Esophagus muscularis mucosa (tissue), 4 donors: ENCODE measurements at regions not wholly inside any gene's neighbourhood (a gene's known extent, or its start where the extent isn't known, plus 50 kb on each side); places are given as distances from the start of the nearest gene placed in this dataset.

Experiments
- DNase-seq: peaks from one replicate; pipeline ENCODE4 v3.0.0-alpha.2; 2017; ENCODE audit errors: extremely low spot score
- H3K27ac ChIP-seq, 4 donors: fragments of 200-600 bp; sonication (generic); replicated peaks in 1 of 4; 1 replicate in 3 of 4; 2 replicates in 1 of 4; pipeline ENCODE4 v1.5.1; 2016 to 2019; ENCODE audit warnings: mild to moderate bottlenecking in 1 of 4
- H3K27me3 ChIP-seq, 4 donors: fragments of 200-600 bp; sonication (generic); one replicate each; pipeline versions ENCODE4 v1.5.1 to v1.6.0; 2016 to 2019
- H3K36me3 ChIP-seq, 4 donors: fragments of 200-600 bp; sonication (generic); one replicate each; pipeline ENCODE4 v1.5.1; 2016 to 2019
- H3K4me1 ChIP-seq, 4 donors: fragments of 200-600 bp; sonication (generic); one replicate each; pipeline ENCODE4 v1.5.1; 2016 to 2019
- H3K4me3 ChIP-seq, 4 donors: fragments of 200-600 bp; sonication (generic); 1 replicate in 2 of 4; 2 replicates in 2 of 4; pipeline ENCODE4 v1.5.1; 2016 to 2019; ENCODE audit warnings: mild to moderate bottlenecking in 4 of 4, moderate library complexity in 1 of 4
- H3K9me3 ChIP-seq, 4 donors: fragments of 200-600 bp; sonication (generic); 1 replicate in 3 of 4; 2 replicates in 1 of 4; pipeline ENCODE4 v1.5.1; 2016 to 2019
- EP300 ChIP-seq: sonication (generic); formaldehyde crosslinking; IDR thresholded peaks from one replicate; pipeline ENCODE4 v1.6.1; 2017; ENCODE audit warnings: antibody characterized with exemption
- POLR2A ChIP-seq: fragments of 450-650 bp; IDR thresholded peaks from one replicate; pipeline ENCODE4 v1.6.1; 2017; ENCODE audit warnings: antibody characterized with exemption, moderate library complexity, mild to moderate bottlenecking, low read depth
- POLR2AphosphoS5 ChIP-seq, 2 donors: sonication (generic); formaldehyde crosslinking; IDR thresholded peaks; one replicate each; pipeline ENCODE4 v1.6.1; 2017; ENCODE audit warnings: antibody characterized with exemption in 2 of 2
- WGBS: methylation state at CpG from one replicate; pipeline ENCODE4 v1.1.5; 2018; 5-methylcytosine and 5-hydroxymethylcytosine counted together
- intact Hi-C: fragments of 100-400 bp; cut with DNase I; formaldehyde crosslinking; loops from one replicate; pipeline ENCODE4 v1.15.1; 2023
- TF ChIP-seq, protein P1 (sequence below), 3 experiments: fragments of 200-600 bp in 2 of 3; fragments of 450-650 bp in 1 of 3; sonication (generic) in 2 of 3; IDR thresholded peaks; one replicate each; pipeline ENCODE4 v1.5.1; 2017 to 2019; ENCODE audit warnings: antibody characterized with exemption in 3 of 3, mild to moderate bottlenecking in 2 of 3, moderate library complexity in 1 of 3

DNA sequence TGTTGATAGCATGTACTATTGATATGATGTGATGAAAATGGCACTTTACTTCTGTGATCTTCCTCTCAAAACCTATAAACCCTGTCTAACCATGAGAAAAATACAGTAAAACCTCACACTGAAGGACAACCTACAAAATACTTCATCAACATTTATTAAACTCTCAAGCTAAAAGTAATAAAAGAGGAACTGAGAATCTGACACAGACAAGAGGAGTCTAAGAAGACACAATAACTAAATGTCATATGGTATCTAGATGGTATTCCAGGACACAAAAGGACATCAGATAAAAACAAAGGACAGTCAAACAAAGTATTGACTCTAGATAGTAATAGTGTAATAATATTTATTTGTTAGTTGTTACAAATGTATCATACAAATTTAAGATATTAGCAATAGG, 655.3 kb downstream of the SH3BGRL start:
- Histone ChIP-seq H3K4me3 (no peak overlapping the region), H3K36me3 (no peaks in the 10 kb centered on the region), H3K27ac (no peak overlapping the region), H3K4me1 (no peaks in the 10 kb centered on the region), H3K27me3 (no peaks in the 10 kb centered on the region), H3K9me3 (peaks cover 0 to 16% (median 4%) of the 10 kb centered on the region in 4 donors)
- DNase-seq = no peak
- intact Hi-C loops = no loop called here
- TF ChIP-seq POLR2AphosphoS5 (IDR thresholded peaks at IDR 0.05) (no peak), POLR2A (no peak), EP300 (no peak)
- TF ChIP-seq, protein P1, sequence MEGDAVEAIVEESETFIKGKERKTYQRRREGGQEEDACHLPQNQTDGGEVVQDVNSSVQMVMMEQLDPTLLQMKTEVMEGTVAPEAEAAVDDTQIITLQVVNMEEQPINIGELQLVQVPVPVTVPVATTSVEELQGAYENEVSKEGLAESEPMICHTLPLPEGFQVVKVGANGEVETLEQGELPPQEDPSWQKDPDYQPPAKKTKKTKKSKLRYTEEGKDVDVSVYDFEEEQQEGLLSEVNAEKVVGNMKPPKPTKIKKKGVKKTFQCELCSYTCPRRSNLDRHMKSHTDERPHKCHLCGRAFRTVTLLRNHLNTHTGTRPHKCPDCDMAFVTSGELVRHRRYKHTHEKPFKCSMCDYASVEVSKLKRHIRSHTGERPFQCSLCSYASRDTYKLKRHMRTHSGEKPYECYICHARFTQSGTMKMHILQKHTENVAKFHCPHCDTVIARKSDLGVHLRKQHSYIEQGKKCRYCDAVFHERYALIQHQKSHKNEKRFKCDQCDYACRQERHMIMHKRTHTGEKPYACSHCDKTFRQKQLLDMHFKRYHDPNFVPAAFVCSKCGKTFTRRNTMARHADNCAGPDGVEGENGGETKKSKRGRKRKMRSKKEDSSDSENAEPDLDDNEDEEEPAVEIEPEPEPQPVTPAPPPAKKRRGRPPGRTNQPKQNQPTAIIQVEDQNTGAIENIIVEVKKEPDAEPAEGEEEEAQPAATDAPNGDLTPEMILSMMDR (IDR thresholded peaks at IDR 0.05) = no peak

DNA sequence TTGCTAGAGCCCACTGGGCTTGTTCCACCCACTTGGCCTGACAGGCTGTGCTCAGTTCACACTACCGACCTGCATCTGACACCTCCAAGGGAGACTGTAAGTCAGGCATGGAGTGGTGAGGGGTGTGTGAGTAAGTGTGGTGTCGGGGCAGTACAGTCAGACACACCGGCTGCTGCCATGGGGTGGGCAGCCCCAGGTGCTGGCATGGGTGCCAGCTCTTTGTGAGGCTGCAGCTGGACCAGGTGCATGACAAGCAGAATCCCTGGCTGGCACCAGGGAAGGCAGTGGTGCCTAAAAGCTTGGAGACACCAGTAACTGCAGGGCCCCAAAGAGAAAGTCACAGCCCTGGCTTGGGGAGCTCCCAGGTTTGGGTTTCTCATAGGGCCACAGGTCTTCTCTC, 665.0 kb downstream of the SH3BGRL start:
- Histone ChIP-seq H3K27ac (no peak overlapping the region), H3K4me1 (no peaks in the 10 kb centered on the region), H3K27me3 (no peaks in the 10 kb centered on the region), H3K36me3 (no peaks in the 10 kb centered on the region), H3K4me3 (no peak overlapping the region), H3K9me3 (peaks cover 0 to 11% (median 0%) of the 10 kb centered on the region in 4 donors)
- intact Hi-C loops = no loop called here
- WGBS = 78% methylated on average over 3 of the region's 3 CpGs
- no peak for DNase-seq
- TF ChIP-seq, protein P1 (IDR thresholded peaks at IDR 0.05) = no peak
- TF ChIP-seq EP300 (no peak), POLR2AphosphoS5 (IDR thresholded peaks at IDR 0.05) (no peak), POLR2A (no peak)

DNA sequence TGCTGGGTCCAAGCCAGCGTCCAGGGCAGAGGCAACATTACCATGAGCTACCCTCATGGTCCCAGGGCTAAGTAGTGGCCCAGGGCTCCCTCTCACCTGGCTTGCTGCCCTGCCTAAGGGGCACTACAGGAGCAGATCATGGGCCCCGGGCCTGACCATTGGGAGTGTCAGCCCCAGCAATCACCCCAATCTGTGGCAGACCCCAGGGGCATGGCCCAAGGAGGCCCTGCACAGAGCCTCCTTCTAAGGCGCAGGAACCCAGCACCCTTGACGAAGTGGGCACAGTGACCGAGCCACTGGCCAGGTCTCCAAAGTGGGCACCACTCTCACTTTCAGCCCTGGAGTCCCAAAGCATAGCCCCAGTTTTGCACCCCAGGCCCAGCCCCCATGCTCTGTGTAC, 667.1 kb downstream of the SH3BGRL start:
- no peaks in the 10 kb centered on the region for H3K36me3 ChIP-seq
- no peak overlapping the region for H3K27ac ChIP-seq
- H3K4me3 ChIP-seq = no peak overlapping the region
- no peak for DNase-seq
- TF ChIP-seq POLR2A (no peak), POLR2AphosphoS5 (IDR thresholded peaks at IDR 0.05) (no peak), EP300 (no peak)
- TF ChIP-seq, protein P1 (IDR thresholded peaks at IDR 0.05) = no peak
- 60% methylated on average over 2 of the region's 5 CpGs for WGBS
- no peaks in the 10 kb centered on the region for H3K27me3 ChIP-seq
- H3K9me3 ChIP-seq = peaks cover 0 to 14% (median 0%) of the 10 kb centered on the region in 4 donors
- H3K4me1 ChIP-seq = no peaks in the 10 kb centered on the region
- intact Hi-C loops = no loop called here

DNA sequence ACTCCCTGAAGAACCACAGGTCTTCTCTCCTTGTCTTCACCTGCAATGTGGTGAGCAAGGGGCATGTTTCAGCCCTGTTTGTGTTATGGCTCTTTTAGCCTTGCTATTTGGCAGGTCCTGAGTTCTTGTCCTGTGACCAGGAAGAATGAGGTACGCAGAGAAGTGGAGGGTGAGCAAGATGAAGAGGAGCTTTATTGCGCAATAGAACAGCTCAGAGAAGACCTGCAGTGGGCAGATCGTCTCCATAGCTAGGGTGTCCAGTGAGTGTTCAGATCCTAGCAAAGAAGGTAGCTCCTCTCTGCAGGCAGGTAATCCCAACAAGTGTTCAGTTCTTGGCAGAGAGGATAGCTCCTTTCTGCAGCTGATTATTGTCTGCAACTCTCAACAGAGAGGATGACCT, 672.9 kb downstream of the SH3BGRL start:
- intact Hi-C loops = no loop called here
- DNase-seq = no peak
- TF ChIP-seq, protein P1 (IDR thresholded peaks at IDR 0.05) = no peak
- TF ChIP-seq POLR2A = no peak
- TF ChIP-seq POLR2AphosphoS5 (IDR thresholded peaks at IDR 0.05) = no peak
- TF ChIP-seq EP300 = no peak
- Histone ChIP-seq H3K27me3 (no peaks in the 10 kb centered on the region), H3K36me3 (no peaks in the 10 kb centered on the region), H3K4me1 (no peaks in the 10 kb centered on the region), H3K4me3 (no peak overlapping the region), H3K9me3 (peaks cover 0 to 20% (median 0%) of the 10 kb centered on the region in 4 donors), H3K27ac (no peak overlapping the region)
- 94% methylated on average over 3 of the region's 3 CpGs for WGBS

DNA sequence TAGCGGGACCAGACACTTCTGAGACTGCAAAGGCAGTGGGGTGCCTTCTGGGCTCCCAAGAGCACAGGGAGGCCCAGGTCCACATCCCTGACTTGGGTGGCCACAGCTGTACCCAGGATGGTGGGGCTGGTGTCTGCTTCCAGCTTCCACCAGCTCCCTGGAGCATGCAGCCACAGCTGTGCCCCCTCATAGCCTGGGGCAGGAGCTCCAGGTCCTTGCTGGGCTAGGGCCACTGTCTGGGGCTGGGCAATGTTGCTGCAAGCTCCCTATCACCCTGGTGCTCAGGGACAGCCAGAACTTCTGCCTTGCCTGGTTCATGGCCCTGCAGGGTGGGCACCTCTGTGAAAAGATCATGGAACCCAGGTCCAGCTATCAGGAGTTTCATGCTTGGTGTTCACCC, 673.9 kb downstream of the SH3BGRL start:
- peaks cover 0 to 19% (median 0%) of the 10 kb centered on the region in 4 donors for H3K9me3 ChIP-seq
- intact Hi-C loops = no loop called here
- no peak for DNase-seq
- no peak overlapping the region for H3K4me3 ChIP-seq
- no peak overlapping the region for H3K27ac ChIP-seq
- no peaks in the 10 kb centered on the region for H3K36me3 ChIP-seq
- no peaks in the 10 kb centered on the region for H3K4me1 ChIP-seq
- no peaks in the 10 kb centered on the region for H3K27me3 ChIP-seq
- no CpG with 5 or more reads among the region's 1 CpG for WGBS
- TF ChIP-seq POLR2AphosphoS5 (IDR thresholded peaks at IDR 0.05) (no peak), POLR2A (no peak), EP300 (no peak)
- TF ChIP-seq, protein P1 (IDR thresholded peaks at IDR 0.05) = no peak
